CMK (cell line): ENCODE measurements at regions not wholly inside any gene's neighbourhood (a gene's known extent, or its start where the extent isn't known, plus 50 kb on each side); places are given as distances from the start of the nearest gene placed in this dataset.

ENCODE experiments used
- DNase-seq: peaks from one replicate; pipeline ENCODE4 v3.0.0-alpha.2; 2010; ENCODE audit warnings: low read depth

GRCh38 chr16:64410306-64410705, 711.6 kb downstream of the CDH11 start:
- DNase-seq: no peak

GRCh38 chr16:64409783-64410210, 712.1 kb downstream of the CDH11 start:
- no peak for DNase-seq

- no peak for DNase-seq
Observed at GRCh38 chr16:64408699-64409098, 713.2 kb downstream of the CDH11 start.

GRCh38 chr16:64406770-64407181, 715.1 kb downstream of the CDH11 start:
- DNase-seq: no peak

GRCh38 chr16:64403352-64403751, 718.5 kb downstream of the CDH11 start:
- DNase-seq: no peak

- no peak for DNase-seq
Observed at GRCh38 chr16:64398793-64399192, 723.1 kb downstream of the CDH11 start.

GRCh38 chr16:64397945-64398508, 723.8 kb downstream of the CDH11 start:
- no peak for DNase-seq

GRCh38 chr16:64397042-64397441, 724.8 kb downstream of the CDH11 start:
- DNase-seq: no peak

- DNase-seq: no peak
Observed at GRCh38 chr16:64394061-64394460, 727.8 kb downstream of the CDH11 start.

- DNase-seq: no peak
Observed at GRCh38 chr16:64392456-64392855, 729.4 kb downstream of the CDH11 start.

GRCh38 chr16:64391063-64391600, 730.7 kb downstream of the CDH11 start:
- no peak for DNase-seq

- no peak for DNase-seq
Observed at GRCh38 chr16:64390102-64390501, 731.8 kb downstream of the CDH11 start.

- no peak for DNase-seq
Observed at GRCh38 chr16:64384636-64385035, 737.2 kb downstream of the CDH11 start.

- DNase-seq: no peak
Observed at GRCh38 chr16:64381979-64382378, 739.9 kb downstream of the CDH11 start.

- DNase-seq: no peak
Observed at GRCh38 chr16:64380751-64381150, 741.1 kb downstream of the CDH11 start.

GRCh38 chr16:64375391-64375980, 746.4 kb downstream of the CDH11 start:
- no peak for DNase-seq

- DNase-seq: no peak
Observed at GRCh38 chr16:64370112-64370511, 751.8 kb downstream of the CDH11 start.

- no peak for DNase-seq
Observed at GRCh38 chr16:64365448-64365931, 756.4 kb downstream of the CDH11 start.

- no peak for DNase-seq
Observed at GRCh38 chr16:64364894-64365293, 757.0 kb downstream of the CDH11 start.

GRCh38 chr16:64364416-64364815, 757.4 kb downstream of the CDH11 start:
- DNase-seq: no peak

- DNase-seq: no peak
Observed at GRCh38 chr16:64364016-64364415, 757.8 kb downstream of the CDH11 start.

- DNase-seq: no peak
Observed at GRCh38 chr16:64363039-64363438, 758.8 kb downstream of the CDH11 start.

- no peak for DNase-seq
Observed at GRCh38 chr16:64362193-64362592, 759.7 kb downstream of the CDH11 start.

GRCh38 chr16:64361753-64362152, 760.1 kb downstream of the CDH11 start:
- DNase-seq: no peak
